AG09319 (cell line): ENCODE measurements at regions not wholly inside any gene's neighbourhood (a gene's known extent, or its start where the extent isn't known, plus 50 kb on each side); places are given as distances from the start of the nearest gene placed in this dataset.
"Not testable (repeated sequence)": the region's sequence is repeated elsewhere in the genome, so short reads cannot be mapped to it uniquely, and the experiment has no call there.

Experiments used
- DNase-seq: peaks from one replicate; pipeline ENCODE4 v3.0.0-alpha.2; 2010; ENCODE audit warnings: low read depth; ENCODE audit errors: extremely low read depth
- CTCF ChIP-seq: IDR thresholded peaks from 2 replicates; pipeline ENCODE4 v1.5.1; 2011; ENCODE audit warnings: low read depth, mild to moderate bottlenecking, inconsistent platforms, low read length, moderate library complexity

GRCh38 chr3:89908711-89909213, 801.3 kb downstream of the EPHA3 start:
- no peak for DNase-seq
- TF ChIP-seq CTCF = no peak

- TF ChIP-seq CTCF = no peak
- DNase-seq = no peak
Measured at GRCh38 chr3:89912031-89912430, 804.6 kb downstream of the EPHA3 start.

DNA sequence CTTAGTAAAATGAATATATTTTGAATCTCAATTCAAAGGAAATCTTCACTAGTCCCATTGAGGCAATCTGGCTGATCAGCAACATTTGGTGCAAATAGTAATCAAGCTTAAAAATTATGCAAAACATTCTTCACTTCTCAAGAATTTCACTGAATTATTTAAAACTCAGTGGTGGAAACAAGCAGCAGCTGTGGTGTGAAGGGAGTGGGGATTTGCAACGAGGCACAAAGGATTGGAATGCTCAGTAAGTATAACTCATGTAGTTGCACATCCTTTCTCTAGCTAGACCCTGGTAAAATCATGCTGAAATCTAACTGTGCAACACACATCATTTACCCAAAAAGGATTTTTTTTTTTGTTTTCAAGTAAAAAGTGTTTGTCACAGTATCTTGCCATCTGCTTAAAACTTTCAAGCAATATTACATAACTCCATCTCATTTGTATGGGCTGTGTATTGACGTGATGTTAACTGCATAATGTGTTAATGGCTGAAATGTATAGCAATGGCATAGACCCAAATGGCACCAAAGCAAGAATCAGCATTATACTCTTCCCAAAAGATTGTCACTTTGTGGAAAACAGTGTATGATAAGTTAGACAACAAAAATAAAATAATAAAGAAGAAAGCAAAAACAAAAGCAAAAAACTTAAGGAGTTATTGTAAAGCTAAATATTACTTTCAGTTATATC, 816.6 kb downstream of the EPHA3 start:
- no peak for TF ChIP-seq CTCF
- no peak for DNase-seq

GRCh38 chr3:89925976-89926375, 818.6 kb downstream of the EPHA3 start:
- DNase-seq = no peak
- no peak for TF ChIP-seq CTCF

GRCh38 chr3:89932882-89933281, 825.5 kb downstream of the EPHA3 start:
- TF ChIP-seq CTCF = no peak
- no peak for DNase-seq

- DNase-seq = not testable (repeated sequence)
Measured at GRCh38 chr3:89944461-89944860, 837.0 kb downstream of the EPHA3 start.

- DNase-seq = no peak
- no peak for TF ChIP-seq CTCF
Measured at GRCh38 chr3:89946884-89947283, 839.5 kb downstream of the EPHA3 start.
